GM12892 (cell line): ENCODE measurements at regions not wholly inside any gene's neighbourhood (a gene's known extent, or its start where the extent isn't known, plus 50 kb on each side); places are given as distances from the start of the nearest gene placed in this dataset.

Experiments used
- POLR2A ChIP-seq: IDR thresholded peaks from 2 replicates; pipeline ENCODE4 v1.6.1; 2011; ENCODE audit warnings: low read depth, low read length, control low read depth
- POLR2AphosphoS5 ChIP-seq: IDR thresholded peaks from 2 replicates; pipeline ENCODE4 v1.6.1; 2011; ENCODE audit warnings: low read depth, low read length, control low read depth
- TAF1 ChIP-seq: IDR thresholded peaks from 2 replicates; pipeline ENCODE4 v1.6.1; 2011; ENCODE audit warnings: low read depth, mild to moderate bottlenecking, control low read depth, low read length, borderline replicate concordance

DNA sequence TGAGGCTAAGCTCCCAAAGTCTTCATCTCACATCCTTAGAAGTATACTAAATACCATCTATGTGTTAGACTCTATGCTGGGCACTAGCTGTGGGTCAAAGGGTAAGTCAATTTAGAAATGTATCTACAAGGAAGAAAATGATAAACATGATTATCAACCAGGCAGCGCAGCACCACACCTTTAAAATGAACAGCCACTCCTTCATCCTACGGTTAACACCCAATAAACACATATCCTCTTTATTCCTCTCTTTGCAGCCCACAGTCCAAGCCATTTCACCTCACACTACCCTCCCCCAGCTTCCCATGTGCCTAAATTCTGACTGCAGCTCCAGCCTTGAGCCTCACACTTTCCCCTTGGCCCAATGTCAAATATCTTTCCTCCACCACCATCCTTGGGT is 362.6 kb downstream of the FGFR2 start:
- TF ChIP-seq POLR2AphosphoS5 (no peak), POLR2A (no peak), TAF1 (no peak)
